ENCODE measurements at regions not wholly inside any gene's neighbourhood (a gene's known extent, or its start where the extent isn't known, plus 50 kb on each side); places are given as distances from the start of the nearest gene placed in this dataset.

- Histone ChIP-seq H2AFZ (ENCODE audit: low read depth, low read length) (no peak overlapping the region), H3K4me3 (ENCODE audit: low read depth in 1 of 2, low read length in 2 of 2) (no peak overlapping the region), H3K79me2 (ENCODE audit: insufficient read depth, low read length) (no peaks in the 10 kb centered on the region), H3K9ac (ENCODE audit: low read depth, low read length) (no peak overlapping the region), H3K36me3 (ENCODE audit: insufficient read depth, low read length) (no peaks in the 10 kb centered on the region), H3K27me3 (ENCODE audit: insufficient read depth, low read length, poor library complexity) (no peaks in the 10 kb centered on the region), H3K4me2 (ENCODE audit: insufficient read depth, low read length) (no peak overlapping the region), H3K27ac (ENCODE audit: low read length) (no peak overlapping the region), H3K4me1 (ENCODE audit: insufficient read depth, low read length) (no peaks in the 10 kb centered on the region), H3K9me3 (ENCODE audit: insufficient read depth, low read length, severe bottlenecking) (no peaks in the 10 kb centered on the region), H4K20me1 (ENCODE audit: insufficient read depth, low read length) (no peaks in the 10 kb centered on the region)
- no peak for ATAC-seq (ENCODE audit: insufficient read depth, low read depth)
- no peak for DNase-seq
- no peak for TF ChIP-seq EZH2 (IDR thresholded peaks at IDR 0.05; ENCODE audit: borderline replicate concordance, low read depth, low read length, severe bottlenecking)
- TF ChIP-seq CTCF (IDR thresholded peaks at IDR 0.05; ENCODE audit: borderline replicate concordance, extremely low read depth, low read length, poor library complexity, severe bottlenecking), result no peak
Measured at GRCh38 chr5:29367176-29367833, 1826.2 kb upstream of the CDH6 start.

- Histone ChIP-seq H3K79me2 (ENCODE audit: insufficient read depth, low read length) (no peaks in the 10 kb centered on the region), H3K4me1 (ENCODE audit: insufficient read depth, low read length) (no peaks in the 10 kb centered on the region), H3K4me3 (ENCODE audit: low read depth in 1 of 2, low read length in 2 of 2) (no peak overlapping the region), H3K9ac (ENCODE audit: low read depth, low read length) (no peak overlapping the region), H3K27me3 (ENCODE audit: insufficient read depth, low read length, poor library complexity) (no peaks in the 10 kb centered on the region), H3K9me3 (ENCODE audit: insufficient read depth, low read length, severe bottlenecking) (no peaks in the 10 kb centered on the region), H3K4me2 (ENCODE audit: insufficient read depth, low read length) (no peak overlapping the region), H4K20me1 (ENCODE audit: insufficient read depth, low read length) (no peaks in the 10 kb centered on the region), H2AFZ (ENCODE audit: low read depth, low read length) (no peak overlapping the region), H3K36me3 (ENCODE audit: insufficient read depth, low read length) (no peaks in the 10 kb centered on the region), H3K27ac (ENCODE audit: low read length) (no peak overlapping the region)
- DNase-seq (no peak), ATAC-seq (ENCODE audit: insufficient read depth, low read depth) (no peak)
- no peak for TF ChIP-seq CTCF (IDR thresholded peaks at IDR 0.05; ENCODE audit: borderline replicate concordance, extremely low read depth, low read length, poor library complexity, severe bottlenecking)
- no peak for TF ChIP-seq EZH2 (IDR thresholded peaks at IDR 0.05; ENCODE audit: borderline replicate concordance, low read depth, low read length, severe bottlenecking)
Measured at GRCh38 chr5:29351170-29351569, 1842.3 kb upstream of the CDH6 start.

GRCh38 chr5:29337030-29337429, 1856.5 kb upstream of the CDH6 start:
- Histone ChIP-seq H3K4me3 (ENCODE audit: low read depth in 1 of 2, low read length in 2 of 2) (no peak overlapping the region), H3K36me3 (ENCODE audit: insufficient read depth, low read length) (no peaks in the 10 kb centered on the region), H3K4me2 (ENCODE audit: insufficient read depth, low read length) (no peak overlapping the region), H3K27ac (ENCODE audit: low read length) (no peak overlapping the region), H3K27me3 (ENCODE audit: insufficient read depth, low read length, poor library complexity) (no peaks in the 10 kb centered on the region), H2AFZ (ENCODE audit: low read depth, low read length) (no peak overlapping the region), H4K20me1 (ENCODE audit: insufficient read depth, low read length) (no peaks in the 10 kb centered on the region), H3K79me2 (ENCODE audit: insufficient read depth, low read length) (no peaks in the 10 kb centered on the region), H3K9ac (ENCODE audit: low read depth, low read length) (no peak overlapping the region), H3K4me1 (ENCODE audit: insufficient read depth, low read length) (no peaks in the 10 kb centered on the region), H3K9me3 (ENCODE audit: insufficient read depth, low read length, severe bottlenecking) (peaks cover 3% of the 10 kb centered on the region)
- TF ChIP-seq CTCF (IDR thresholded peaks at IDR 0.05; ENCODE audit: borderline replicate concordance, extremely low read depth, low read length, poor library complexity, severe bottlenecking), result no peak
- TF ChIP-seq EZH2 (IDR thresholded peaks at IDR 0.05; ENCODE audit: borderline replicate concordance, low read depth, low read length, severe bottlenecking), result no peak
- ATAC-seq (ENCODE audit: insufficient read depth, low read depth), result no peak
- DNase-seq, result no peak

Data from DND-41 (cell line).